AG10803 (cell line): ENCODE measurements at regions not wholly inside any gene's neighbourhood (a gene's known extent, or its start where the extent isn't known, plus 50 kb on each side); places are given as distances from the start of the nearest gene placed in this dataset.

Experiments
- DNase-seq: peaks from one replicate; pipeline ENCODE4 v3.0.0; 2010; ENCODE audit warnings: low read depth
- H3K4me3 ChIP-seq: 2 replicates; pipeline ENCODE4 v1.5.1; 2011; ENCODE audit warnings: mild to moderate bottlenecking, low read length, control low read depth
- CTCF ChIP-seq: conservative IDR thresholded peaks from 2 replicates; pipeline ENCODE4 v1.5.1; 2011; ENCODE audit warnings: mild to moderate bottlenecking, low read length, control low read depth, inconsistent platforms

GRCh38 chr2:9708683-9709538 is 78.1 kb upstream of the YWHAQ start:
- no peak for DNase-seq
- H3K4me3 ChIP-seq, result no peak overlapping the region
- TF ChIP-seq CTCF, result no peak

- no peak for TF ChIP-seq CTCF
- no peak overlapping the region for H3K4me3 ChIP-seq
- DNase-seq, result no peak
Measured at GRCh38 chr2:9709539-9710285, 78.9 kb upstream of the YWHAQ start.

DNA sequence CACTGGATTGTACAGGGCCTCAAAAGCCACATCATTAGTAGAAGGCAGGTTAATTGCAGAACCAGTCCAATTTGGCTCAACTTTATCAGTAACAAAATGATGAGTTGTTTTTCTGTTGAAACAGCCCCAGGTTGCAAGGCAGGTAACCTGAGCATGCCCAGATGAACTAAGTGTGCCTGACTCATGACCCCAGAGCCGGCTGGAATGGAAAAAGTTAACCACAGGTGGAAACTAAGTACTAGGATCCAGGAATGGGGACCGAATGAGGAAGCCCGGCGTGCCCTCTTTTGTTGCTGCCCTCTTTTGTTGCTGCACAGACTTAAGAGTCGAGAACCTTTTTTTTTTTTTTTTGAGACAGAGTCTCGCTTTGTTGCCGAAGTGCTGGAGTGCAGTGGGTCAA is 79.5 kb upstream of the YWHAQ start:
- H3K4me3 ChIP-seq, result no peak overlapping the region
- DNase-seq, result no peak
- no peak for TF ChIP-seq CTCF

DNA sequence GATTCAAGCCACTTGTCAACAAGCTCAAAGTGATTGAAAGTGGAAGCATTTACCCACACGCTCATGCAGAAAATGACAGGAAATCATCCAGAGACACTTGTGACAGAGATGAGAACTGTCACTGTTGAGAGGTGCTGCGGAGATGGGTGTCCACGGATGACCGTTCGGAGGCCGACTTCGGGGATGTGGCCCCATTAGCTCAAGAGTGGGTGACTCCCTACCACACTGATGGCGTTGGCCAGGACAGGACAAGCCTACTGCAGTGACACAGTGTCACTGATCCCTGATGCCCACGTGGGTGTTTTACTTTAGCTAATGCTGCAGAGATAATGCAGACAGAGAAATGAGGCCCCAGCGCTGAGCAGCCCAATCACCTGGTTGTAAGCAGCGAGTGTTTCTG is 81.5 kb upstream of the YWHAQ start:
- DNase-seq, result no peak
- H3K4me3 ChIP-seq, result no peak overlapping the region
- TF ChIP-seq CTCF, result no peak

DNA sequence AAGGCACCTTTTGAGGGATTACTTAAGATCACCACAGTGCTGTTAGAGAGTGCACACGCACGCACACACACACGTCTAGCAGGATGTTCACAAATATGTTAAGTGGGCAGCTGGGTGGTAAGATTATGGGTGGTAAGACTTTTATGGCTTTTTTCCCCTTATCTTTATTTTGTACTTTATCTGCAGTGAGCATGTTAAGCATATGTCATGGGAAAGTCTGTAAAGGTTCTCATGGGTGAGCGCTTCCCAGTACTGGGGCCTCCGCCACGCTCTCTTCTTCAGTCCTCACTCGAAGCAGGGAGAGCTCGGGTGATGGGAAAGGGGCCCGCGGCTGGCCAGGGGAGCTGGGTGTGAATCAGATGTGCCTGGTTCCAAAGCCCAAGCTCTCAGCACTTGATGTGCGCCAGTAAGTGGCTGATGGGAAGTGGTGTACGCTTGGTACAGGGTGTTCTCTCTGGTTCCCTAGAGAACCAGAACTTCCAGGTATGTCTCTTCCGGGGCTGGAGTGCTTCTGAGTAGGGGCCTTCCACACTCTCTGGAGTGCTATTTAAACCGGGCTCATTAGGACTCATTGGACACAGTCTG is 83.9 kb upstream of the YWHAQ start:
- no peak overlapping the region for H3K4me3 ChIP-seq
- no peak for DNase-seq
- TF ChIP-seq CTCF, result no peak

DNA sequence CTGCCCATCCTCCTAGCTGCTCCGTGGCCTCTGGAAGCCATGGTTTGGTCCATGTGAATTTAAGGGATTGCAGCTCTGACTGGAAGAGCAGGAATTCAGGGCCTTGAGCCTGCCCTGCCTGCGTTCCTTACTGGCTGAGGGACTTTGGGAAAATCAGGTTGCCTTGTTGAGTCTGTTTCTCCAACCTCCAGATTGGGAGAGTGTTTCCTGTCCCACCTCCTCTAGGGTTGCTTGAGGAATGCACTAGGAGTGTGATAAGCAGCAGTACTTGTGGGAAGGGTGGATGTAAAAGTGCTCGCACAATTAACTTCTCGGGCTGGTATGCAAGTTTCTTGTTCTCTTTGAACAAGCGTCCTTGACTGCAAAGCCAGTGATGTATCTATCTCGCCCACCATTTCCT is 84.4 kb upstream of the YWHAQ start:
- no peak overlapping the region for H3K4me3 ChIP-seq
- no peak for TF ChIP-seq CTCF
- no peak for DNase-seq
